Hepatocyte (in vitro differentiated cells): ENCODE measurements at regions not wholly inside any gene's neighbourhood (a gene's known extent, or its start where the extent isn't known, plus 50 kb on each side); places are given as distances from the start of the nearest gene placed in this dataset.

ENCODE experiments used
- EZH2 ChIP-seq: fragments of 200-600 bp; sonication (generic); IDR thresholded peaks from 2 replicates; pipeline ENCODE4 v1.6.1; 2016; ENCODE audit warnings: antibody characterized with exemption, mild to moderate bottlenecking, borderline replicate concordance
- EZH2phosphoT487 ChIP-seq: fragments of 200-600 bp; sonication (generic); IDR thresholded peaks from one replicate; pipeline ENCODE4 v1.6.1; 2018; ENCODE audit warnings: antibody characterized with exemption, mild to moderate bottlenecking, low read depth, moderate library complexity; ENCODE audit not compliant: unreplicated experiment, severe bottlenecking
- TF ChIP-seq, protein P1 (sequence below): fragments of 200-600 bp; sonication (generic); IDR thresholded peaks from 2 replicates; pipeline ENCODE4 v1.5.1; 2016; ENCODE audit warnings: antibody characterized with exemption, mild to moderate bottlenecking; ENCODE audit not compliant: poor library complexity

DNA sequence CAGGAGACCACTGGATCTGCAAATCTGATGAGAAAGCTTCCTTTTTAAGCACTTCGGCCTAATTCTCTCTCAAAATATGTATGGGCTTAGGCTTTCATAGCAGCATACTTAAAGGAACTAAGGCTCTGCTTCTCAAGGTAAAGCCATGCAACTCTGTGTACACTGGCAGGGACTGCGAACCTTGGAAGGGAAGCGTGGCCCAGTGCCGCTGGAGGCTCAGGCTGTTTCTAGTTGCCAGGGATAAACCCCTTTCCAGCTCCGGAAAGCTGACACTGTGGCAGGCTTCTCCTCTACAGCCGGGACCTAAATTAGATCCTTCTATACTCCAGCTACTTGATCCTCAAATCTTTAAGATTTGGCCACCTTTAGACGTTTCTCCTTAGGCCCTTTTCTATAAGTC lies 1091.3 kb upstream of the TENM3 start:
- TF ChIP-seq, protein P1, sequence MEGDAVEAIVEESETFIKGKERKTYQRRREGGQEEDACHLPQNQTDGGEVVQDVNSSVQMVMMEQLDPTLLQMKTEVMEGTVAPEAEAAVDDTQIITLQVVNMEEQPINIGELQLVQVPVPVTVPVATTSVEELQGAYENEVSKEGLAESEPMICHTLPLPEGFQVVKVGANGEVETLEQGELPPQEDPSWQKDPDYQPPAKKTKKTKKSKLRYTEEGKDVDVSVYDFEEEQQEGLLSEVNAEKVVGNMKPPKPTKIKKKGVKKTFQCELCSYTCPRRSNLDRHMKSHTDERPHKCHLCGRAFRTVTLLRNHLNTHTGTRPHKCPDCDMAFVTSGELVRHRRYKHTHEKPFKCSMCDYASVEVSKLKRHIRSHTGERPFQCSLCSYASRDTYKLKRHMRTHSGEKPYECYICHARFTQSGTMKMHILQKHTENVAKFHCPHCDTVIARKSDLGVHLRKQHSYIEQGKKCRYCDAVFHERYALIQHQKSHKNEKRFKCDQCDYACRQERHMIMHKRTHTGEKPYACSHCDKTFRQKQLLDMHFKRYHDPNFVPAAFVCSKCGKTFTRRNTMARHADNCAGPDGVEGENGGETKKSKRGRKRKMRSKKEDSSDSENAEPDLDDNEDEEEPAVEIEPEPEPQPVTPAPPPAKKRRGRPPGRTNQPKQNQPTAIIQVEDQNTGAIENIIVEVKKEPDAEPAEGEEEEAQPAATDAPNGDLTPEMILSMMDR, result no peak
- no peak for TF ChIP-seq EZH2
- TF ChIP-seq EZH2phosphoT487, result no peak
